Astrocyte of the cerebellum (primary cell): ENCODE measurements at regions not wholly inside any gene's neighbourhood (a gene's known extent, or its start where the extent isn't known, plus 50 kb on each side); places are given as distances from the start of the nearest gene placed in this dataset.

ENCODE experiments used
- DNase-seq: peaks from one replicate; pipeline ENCODE4 v3.0.0-alpha.2; 2011; ENCODE audit warnings: low read depth
- H3K4me3 ChIP-seq: 2 replicates; pipeline ENCODE4 v1.5.1; 2011; ENCODE audit warnings: mild to moderate bottlenecking, low read depth, low read length, moderate library complexity
- CTCF ChIP-seq: IDR thresholded peaks from 2 replicates; pipeline ENCODE4 v1.5.1; 2012; ENCODE audit warnings: low read length, low read depth, moderate library complexity, mild to moderate bottlenecking; ENCODE audit errors: missing control alignments
- in situ Hi-C: cut with HindIII; loops from 2 replicates; pipeline ENCODE4 v1.10.0; 2017; ENCODE audit warnings: low sequenced_read_pairs

- H3K4me3 ChIP-seq, result no peak overlapping the region
- TF ChIP-seq CTCF, result no peak
- DNase-seq, result no peak
- in situ Hi-C loops, result no loop called here
Observed at GRCh38 chr2:122780251-122780650, 1024.8 kb downstream of the TSN start.

- in situ Hi-C loops, result no loop called here
- H3K4me3 ChIP-seq, result no peak overlapping the region
- no peak for TF ChIP-seq CTCF
- DNase-seq, result no peak
Observed at GRCh38 chr2:122794100-122794499, 1038.6 kb downstream of the TSN start.

GRCh38 chr2:122795763-122796162 is 1040.3 kb downstream of the TSN start:
- TF ChIP-seq CTCF, result no peak
- in situ Hi-C loops, result no loop called here
- no peak for DNase-seq
- no peak overlapping the region for H3K4me3 ChIP-seq

GRCh38 chr2:122799391-122799790 is 1043.9 kb downstream of the TSN start:
- TF ChIP-seq CTCF, result no peak
- in situ Hi-C loops, result no loop called here
- H3K4me3 ChIP-seq, result no peak overlapping the region
- no peak for DNase-seq

- in situ Hi-C loops, result no loop called here
- DNase-seq, result no peak
- H3K4me3 ChIP-seq, result no peak overlapping the region
- TF ChIP-seq CTCF, result no peak
Observed at GRCh38 chr2:122800781-122801180, 1045.3 kb downstream of the TSN start.

- in situ Hi-C loops, result no loop called here
- H3K4me3 ChIP-seq, result no peak overlapping the region
- no peak for DNase-seq
- no peak for TF ChIP-seq CTCF
Observed at GRCh38 chr2:122804494-122804893, 1049.0 kb downstream of the TSN start.

- no peak for DNase-seq
- H3K4me3 ChIP-seq, result no peak overlapping the region
- no peak for TF ChIP-seq CTCF
- in situ Hi-C loops, result no loop called here
Observed at GRCh38 chr2:122805346-122805745, 1049.9 kb downstream of the TSN start.
